Activated CD4-positive, alpha-beta T cell treated with anti-CD3 and anti-CD28 coated beads for 36 hours (primary cell): ENCODE measurements at regions not wholly inside any gene's neighbourhood (a gene's known extent, or its start where the extent isn't known, plus 50 kb on each side); places are given as distances from the start of the nearest gene placed in this dataset.
"Not testable (repeated sequence)": the region's sequence is repeated elsewhere in the genome, so short reads cannot be mapped to it uniquely, and the experiment has no call there.

Experiments used
- ATAC-seq: fragments of 200-7000 bp; cut with Tn5 transposase; one replicate; pipeline ENCODE4 v1.10.0; 2021; ENCODE audit warnings: mild to moderate bottlenecking, moderate library complexity
- CTCF ChIA-PET: fragments of 350-600 bp; sonication (Branson Sonifier 250); formaldehyde crosslinking; loops from one replicate; lab custom pipeline; 2021; ENCODE audit warnings: antibody characterized with exemption; lab: Charles Lee
- POLR2A ChIA-PET: fragments of 350-600 bp; sonication (Branson Sonifier 250); formaldehyde crosslinking; loops from one replicate; lab custom pipeline; 2021; ENCODE audit warnings: antibody characterized with exemption, inconsistent platforms; lab: Charles Lee
- DNase-seq: peaks from one replicate; pipeline ENCODE4 v3.0.0-alpha.2; 2020
- H3K27ac Mint-ChIP-seq: one replicate; pipeline ENCODE4 v1.8.0; 2021; ENCODE audit warnings: mixed read lengths
- H3K27me3 Mint-ChIP-seq: one replicate; pipeline ENCODE4 v1.8.0; 2021; ENCODE audit warnings: mixed read lengths
- H3K36me3 Mint-ChIP-seq: one replicate; pipeline ENCODE4 v1.8.0; 2021; ENCODE audit warnings: low read depth, mixed read lengths
- H3K4me1 Mint-ChIP-seq: one replicate; pipeline ENCODE4 v1.8.0; 2021; ENCODE audit warnings: mixed read lengths
- H3K4me3 Mint-ChIP-seq: one replicate; pipeline ENCODE4 v1.8.0; 2021; ENCODE audit warnings: mild to moderate bottlenecking, moderate library complexity, mixed read lengths
- H3K9me3 Mint-ChIP-seq: one replicate; pipeline ENCODE4 v1.8.0; 2021; ENCODE audit warnings: low read depth, mixed read lengths
- intact Hi-C, 2 experiments: fragments of 100-400 bp; cut with DNase I in 1 of 2; cut with micrococcal nuclease in 1 of 2; formaldehyde crosslinking; loops; one replicate each; pipeline versions ENCODE4 v1.14.2 to v1.15.1; 2022 to 2024; cut with DNase I, micrococcal nuclease

- Mint-ChIP-seq H3K9me3 (no peaks in the 10 kb centered on the region), H3K4me1 (peaks cover 5% of the 10 kb centered on the region), H3K27ac (no peak overlapping the region), H3K36me3 (no peaks in the 10 kb centered on the region), H3K4me3 (no peak overlapping the region), H3K27me3 (no peaks in the 10 kb centered on the region)
- no peak for DNase-seq
- CTCF ChIA-PET: no interaction called here
- no peak for ATAC-seq
- intact Hi-C loops: no loop called here
- POLR2A ChIA-PET: no interaction called here
Measured at GRCh38 chr5:67771791-67772190, 443.8 kb upstream of the PIK3R1 start.

GRCh38 chr5:67771221-67771620 is 444.3 kb upstream of the PIK3R1 start:
- Mint-ChIP-seq H3K36me3 (no peaks in the 10 kb centered on the region), H3K9me3 (no peaks in the 10 kb centered on the region), H3K27ac (no peak overlapping the region), H3K4me1 (peaks cover 5% of the 10 kb centered on the region), H3K4me3 (no peak overlapping the region), H3K27me3 (no peaks in the 10 kb centered on the region)
- no peak for DNase-seq
- ChIA-PET CTCF (no interaction called here), POLR2A (no interaction called here)
- ATAC-seq: no peak
- intact Hi-C loops: no loop called here

- CTCF ChIA-PET: interaction anchor here (0.9 kb wide), 1 partner anchor 206 kb away, joined by 3 read pairs; no protein-coding TSS in a partner anchor
- H3K36me3 Mint-ChIP-seq: no peaks in the 10 kb centered on the region
- H3K27me3 Mint-ChIP-seq: no peaks in the 10 kb centered on the region
- peaks cover 5% of the 10 kb centered on the region for H3K4me1 Mint-ChIP-seq
- DNase-seq (no peak), ATAC-seq (peak; percentile 23)
- H3K27ac Mint-ChIP-seq: no peak overlapping the region
- H3K9me3 Mint-ChIP-seq: no peaks in the 10 kb centered on the region
- POLR2A ChIA-PET: no interaction called here
- no peak overlapping the region for H3K4me3 Mint-ChIP-seq
- intact Hi-C loops: no loop called here
Measured at GRCh38 chr5:67770431-67771025, 445.0 kb upstream of the PIK3R1 start.

- intact Hi-C loops: no loop called here
- no peaks in the 10 kb centered on the region for H3K27me3 Mint-ChIP-seq
- CTCF ChIA-PET: no interaction called here
- H3K4me3 Mint-ChIP-seq: no peak overlapping the region
- peaks cover 2% of the 10 kb centered on the region for H3K9me3 Mint-ChIP-seq
- H3K4me1 Mint-ChIP-seq: peaks cover 3% of the 10 kb centered on the region
- no peaks in the 10 kb centered on the region for H3K36me3 Mint-ChIP-seq
- H3K27ac Mint-ChIP-seq: no peak overlapping the region
- no peak for DNase-seq
- POLR2A ChIA-PET: no interaction called here
- no peak for ATAC-seq
Measured at GRCh38 chr5:67765697-67766096, 449.9 kb upstream of the PIK3R1 start.

GRCh38 chr5:67757771-67758170 is 457.8 kb upstream of the PIK3R1 start:
- CTCF ChIA-PET, intact Hi-C loops, H3K27ac Mint-ChIP-seq, H3K36me3 Mint-ChIP-seq, H3K4me3 Mint-ChIP-seq, DNase-seq, ATAC-seq, POLR2A ChIA-PET, H3K4me1 Mint-ChIP-seq, H3K27me3 Mint-ChIP-seq: not testable (repeated sequence)
- peaks cover 14% of the 10 kb centered on the region for H3K9me3 Mint-ChIP-seq

- Mint-ChIP-seq H3K27me3 (no peaks in the 10 kb centered on the region), H3K4me3 (no peak overlapping the region), H3K4me1 (no peaks in the 10 kb centered on the region), H3K9me3 (peaks cover 16% of the 10 kb centered on the region), H3K27ac (no peak overlapping the region), H3K36me3 (no peaks in the 10 kb centered on the region)
- no peak for DNase-seq
- ChIA-PET CTCF (no interaction called here), POLR2A (no interaction called here)
- intact Hi-C loops: no loop called here
- ATAC-seq: no peak
Measured at GRCh38 chr5:67752357-67752708, 463.2 kb upstream of the PIK3R1 start.

GRCh38 chr5:67748165-67748690 is 467.3 kb upstream of the PIK3R1 start:
- peaks cover 22% of the 10 kb centered on the region for H3K9me3 Mint-ChIP-seq
- H3K27ac Mint-ChIP-seq: no peak overlapping the region
- H3K4me1 Mint-ChIP-seq: no peaks in the 10 kb centered on the region
- ChIA-PET POLR2A (no interaction called here), CTCF (interaction anchor here (0.6 kb wide), 1 partner anchor 85 kb away, joined by 3 read pairs; no protein-coding TSS in a partner anchor)
- H3K4me3 Mint-ChIP-seq: no peak overlapping the region
- intact Hi-C loops: no loop called here
- peaks cover 3% of the 10 kb centered on the region for H3K27me3 Mint-ChIP-seq
- DNase-seq (no peak), ATAC-seq (no peak)
- no peaks in the 10 kb centered on the region for H3K36me3 Mint-ChIP-seq

GRCh38 chr5:67747096-67747495 is 468.5 kb upstream of the PIK3R1 start:
- no peaks in the 10 kb centered on the region for H3K4me1 Mint-ChIP-seq
- DNase-seq (no peak), ATAC-seq (no peak)
- ChIA-PET CTCF (no interaction called here), POLR2A (no interaction called here)
- no peak overlapping the region for H3K27ac Mint-ChIP-seq
- peaks cover 15% of the 10 kb centered on the region for H3K9me3 Mint-ChIP-seq
- H3K4me3 Mint-ChIP-seq: no peak overlapping the region
- intact Hi-C loops: no loop called here
- H3K36me3 Mint-ChIP-seq: no peaks in the 10 kb centered on the region
- peaks cover 3% of the 10 kb centered on the region for H3K27me3 Mint-ChIP-seq

GRCh38 chr5:67746608-67747007 is 468.9 kb upstream of the PIK3R1 start:
- H3K36me3 Mint-ChIP-seq, H3K4me3 Mint-ChIP-seq, POLR2A ChIA-PET, H3K27me3 Mint-ChIP-seq, CTCF ChIA-PET, intact Hi-C loops, H3K27ac Mint-ChIP-seq, H3K4me1 Mint-ChIP-seq, ATAC-seq, DNase-seq: not testable (repeated sequence)
- H3K9me3 Mint-ChIP-seq: peaks cover 15% of the 10 kb centered on the region

- DNase-seq: no peak
- no peaks in the 10 kb centered on the region for H3K36me3 Mint-ChIP-seq
- CTCF ChIA-PET: no interaction called here
- ATAC-seq: no peak
- H3K4me3 Mint-ChIP-seq: no peak overlapping the region
- peaks cover 3% of the 10 kb centered on the region for H3K27me3 Mint-ChIP-seq
- intact Hi-C loops: no loop called here
- no peaks in the 10 kb centered on the region for H3K4me1 Mint-ChIP-seq
- no peak overlapping the region for H3K27ac Mint-ChIP-seq
- H3K9me3 Mint-ChIP-seq: peaks cover 15% of the 10 kb centered on the region
- POLR2A ChIA-PET: no interaction called here
Measured at GRCh38 chr5:67746103-67746502, 469.5 kb upstream of the PIK3R1 start.

GRCh38 chr5:67732921-67733320 is 482.6 kb upstream of the PIK3R1 start:
- ATAC-seq (no peak), DNase-seq (no peak)
- intact Hi-C loops: no loop called here
- Mint-ChIP-seq H3K9me3 (peaks cover 2% of the 10 kb centered on the region), H3K27me3 (peaks cover 5% of the 10 kb centered on the region), H3K27ac (no peak overlapping the region), H3K4me3 (no peak overlapping the region), H3K36me3 (no peaks in the 10 kb centered on the region), H3K4me1 (peaks cover 2% of the 10 kb centered on the region)
- ChIA-PET POLR2A (no interaction called here), CTCF (no interaction called here)

GRCh38 chr5:67732471-67732870 is 483.1 kb upstream of the PIK3R1 start:
- intact Hi-C loops: no loop called here
- POLR2A ChIA-PET: no interaction called here
- Mint-ChIP-seq H3K36me3 (no peaks in the 10 kb centered on the region), H3K4me1 (peaks cover 2% of the 10 kb centered on the region), H3K27me3 (peaks cover 5% of the 10 kb centered on the region), H3K9me3 (peaks cover 2% of the 10 kb centered on the region), H3K4me3 (no peak overlapping the region), H3K27ac (no peak overlapping the region)
- ATAC-seq (no peak), DNase-seq (no peak)
- CTCF ChIA-PET: no interaction called here
